Thyroid gland (tissue), 4 donors: ENCODE measurements at regions not wholly inside any gene's neighbourhood (a gene's known extent, or its start where the extent isn't known, plus 50 kb on each side); places are given as distances from the start of the nearest gene placed in this dataset.

Source experiments
- POLR2A ChIP-seq, 2 donors: fragments of 450-650 bp; IDR thresholded peaks; one replicate each; pipeline ENCODE4 v1.6.1; 2017; ENCODE audit warnings: antibody characterized with exemption in 2 of 2, mild to moderate bottlenecking in 2 of 2, moderate library complexity in 1 of 2
- TF ChIP-seq, protein P1 (sequence below), 6 experiments: fragments of 200-600 bp in 3 of 6; fragments of 450-650 bp in 3 of 6; sonication (generic) in 3 of 6; IDR thresholded peaks; one replicate each; pipeline ENCODE4 v1.5.1; 2016 to 2019; ENCODE audit warnings: antibody characterized with exemption in 6 of 6, mild to moderate bottlenecking in 2 of 6, inconsistent platforms in 1 of 6, moderate library complexity in 1 of 6

GRCh38 chr4:66863481-66863880 is 681.8 kb downstream of the CENPC start:
- TF ChIP-seq, protein P1, sequence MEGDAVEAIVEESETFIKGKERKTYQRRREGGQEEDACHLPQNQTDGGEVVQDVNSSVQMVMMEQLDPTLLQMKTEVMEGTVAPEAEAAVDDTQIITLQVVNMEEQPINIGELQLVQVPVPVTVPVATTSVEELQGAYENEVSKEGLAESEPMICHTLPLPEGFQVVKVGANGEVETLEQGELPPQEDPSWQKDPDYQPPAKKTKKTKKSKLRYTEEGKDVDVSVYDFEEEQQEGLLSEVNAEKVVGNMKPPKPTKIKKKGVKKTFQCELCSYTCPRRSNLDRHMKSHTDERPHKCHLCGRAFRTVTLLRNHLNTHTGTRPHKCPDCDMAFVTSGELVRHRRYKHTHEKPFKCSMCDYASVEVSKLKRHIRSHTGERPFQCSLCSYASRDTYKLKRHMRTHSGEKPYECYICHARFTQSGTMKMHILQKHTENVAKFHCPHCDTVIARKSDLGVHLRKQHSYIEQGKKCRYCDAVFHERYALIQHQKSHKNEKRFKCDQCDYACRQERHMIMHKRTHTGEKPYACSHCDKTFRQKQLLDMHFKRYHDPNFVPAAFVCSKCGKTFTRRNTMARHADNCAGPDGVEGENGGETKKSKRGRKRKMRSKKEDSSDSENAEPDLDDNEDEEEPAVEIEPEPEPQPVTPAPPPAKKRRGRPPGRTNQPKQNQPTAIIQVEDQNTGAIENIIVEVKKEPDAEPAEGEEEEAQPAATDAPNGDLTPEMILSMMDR (IDR thresholded peaks at IDR 0.05): no peak
- TF ChIP-seq POLR2A (IDR thresholded peaks at IDR 0.05): no peak
